ENCODE measurements at regions not wholly inside any gene's neighbourhood (a gene's known extent, or its start where the extent isn't known, plus 50 kb on each side); places are given as distances from the start of the nearest gene placed in this dataset.

GRCh38 chr7:11934796-11935195 lies 102.8 kb upstream of the THSD7A start:
- Histone ChIP-seq H3K9ac (ENCODE audit: low read length) (no peak overlapping the region), H3K79me1 (replicated peaks; ENCODE audit: low read length, poor library complexity, severe bottlenecking) (no peaks in the 10 kb centered on the region), H2BK120ac (ENCODE audit: low read depth, low read length) (no peak overlapping the region), H2BK12ac (ENCODE audit: low read length in 2 of 2) (no peak overlapping the region), H3K23ac (ENCODE audit: low read length in 2 of 2) (no peak overlapping the region), H2AK5ac (ENCODE audit: low read length, severe bottlenecking) (no peak overlapping the region), H3K36me3 (ENCODE audit: control insufficient read depth in 1 of 2, insufficient read depth in 2 of 2, low read depth in 1 of 2, low read length in 2 of 2) (no peaks in the 10 kb centered on the region), H4K8ac (ENCODE audit: low read length) (no peak overlapping the region), H3K18ac (ENCODE audit: low read depth in 1 of 2, low read length in 2 of 2) (no peak overlapping the region), H2BK15ac (ENCODE audit: low read depth, poor library complexity, severe bottlenecking) (no peak overlapping the region), H3K4ac (ENCODE audit: low read depth in 1 of 2, low read length in 2 of 2) (no peak overlapping the region), H3K4me2 (ENCODE audit: low read length, poor library complexity, severe bottlenecking) (no peak overlapping the region), H3K27me3 (ENCODE audit: control insufficient read depth in 1 of 2, insufficient read depth in 1 of 2, low read length in 2 of 2) (no peaks in the 10 kb centered on the region), H3K27ac (ENCODE audit: low read length, poor library complexity, severe bottlenecking) (no peak overlapping the region), H2AFZ (ENCODE audit: low read depth, low read length) (no peak overlapping the region), H3K14ac (ENCODE audit: low read length in 2 of 2) (no peak overlapping the region), H2BK5ac (ENCODE audit: low read depth, low read length, poor library complexity, severe bottlenecking) (no peak overlapping the region), H3K4me3 (ENCODE audit: insufficient read depth in 1 of 2, low read depth in 1 of 2, low read length in 2 of 2) (no peak overlapping the region), H3K9me3 (ENCODE audit: control insufficient read depth, low read length) (no peaks in the 10 kb centered on the region), H4K91ac (ENCODE audit: low read length) (no peak overlapping the region), H3K4me1 (ENCODE audit: control insufficient read depth, insufficient read depth, low read depth, low read length) (no peaks in the 10 kb centered on the region)
- WGBS = 62% methylated on average over 2 of the region's 2 CpGs
- no peak for DNase-seq

GRCh38 chr7:11935905-11936304 lies 103.9 kb upstream of the THSD7A start:
- H3K36me3 ChIP-seq (ENCODE audit: control insufficient read depth in 1 of 2, insufficient read depth in 2 of 2, low read depth in 1 of 2, low read length in 2 of 2) = no peaks in the 10 kb centered on the region
- peak; percentile 13 for DNase-seq
- no peak overlapping the region for H3K4me3 ChIP-seq (ENCODE audit: insufficient read depth in 1 of 2, low read depth in 1 of 2, low read length in 2 of 2)
- no peak overlapping the region for H2BK12ac ChIP-seq (ENCODE audit: low read length in 2 of 2)
- no peaks in the 10 kb centered on the region for H3K4me1 ChIP-seq (ENCODE audit: control insufficient read depth, insufficient read depth, low read depth, low read length)
- no peaks in the 10 kb centered on the region for H3K9me3 ChIP-seq (ENCODE audit: control insufficient read depth, low read length)
- no peak overlapping the region for H3K4ac ChIP-seq (ENCODE audit: low read depth in 1 of 2, low read length in 2 of 2)
- H2AFZ ChIP-seq (ENCODE audit: low read depth, low read length) = no peak overlapping the region
- no peak overlapping the region for H3K14ac ChIP-seq (ENCODE audit: low read length in 2 of 2)
- no peak overlapping the region for H3K23ac ChIP-seq (ENCODE audit: low read length in 2 of 2)
- H3K18ac ChIP-seq (ENCODE audit: low read depth in 1 of 2, low read length in 2 of 2) = no peak overlapping the region
- H3K27me3 ChIP-seq (ENCODE audit: control insufficient read depth in 1 of 2, insufficient read depth in 1 of 2, low read length in 2 of 2) = no peaks in the 10 kb centered on the region
- H3K4me2 ChIP-seq (ENCODE audit: low read length, poor library complexity, severe bottlenecking) = no peak overlapping the region
- H2BK5ac ChIP-seq (ENCODE audit: low read depth, low read length, poor library complexity, severe bottlenecking) = no peak overlapping the region
- H3K9ac ChIP-seq (ENCODE audit: low read length) = no peak overlapping the region
- H4K8ac ChIP-seq (ENCODE audit: low read length) = no peak overlapping the region
- no peak overlapping the region for H2AK5ac ChIP-seq (ENCODE audit: low read length, severe bottlenecking)
- H2BK15ac ChIP-seq (ENCODE audit: low read depth, poor library complexity, severe bottlenecking) = no peak overlapping the region
- no peak overlapping the region for H3K27ac ChIP-seq (ENCODE audit: low read length, poor library complexity, severe bottlenecking)
- H3K79me1 ChIP-seq (replicated peaks; ENCODE audit: low read length, poor library complexity, severe bottlenecking) = no peaks in the 10 kb centered on the region
- no peak overlapping the region for H4K91ac ChIP-seq (ENCODE audit: low read length)
- no peak overlapping the region for H2BK120ac ChIP-seq (ENCODE audit: low read depth, low read length)

- DNase-seq = no peak
- no peaks in the 10 kb centered on the region for H3K79me1 ChIP-seq (replicated peaks; ENCODE audit: low read length, poor library complexity, severe bottlenecking)
- H3K4me1 ChIP-seq (ENCODE audit: control insufficient read depth, insufficient read depth, low read depth, low read length) = no peaks in the 10 kb centered on the region
- no peak overlapping the region for H3K4me2 ChIP-seq (ENCODE audit: low read length, poor library complexity, severe bottlenecking)
- no peak overlapping the region for H3K23ac ChIP-seq (ENCODE audit: low read length in 2 of 2)
- no peak overlapping the region for H4K91ac ChIP-seq (ENCODE audit: low read length)
- no peak overlapping the region for H3K27ac ChIP-seq (ENCODE audit: low read length, poor library complexity, severe bottlenecking)
- no peak overlapping the region for H3K18ac ChIP-seq (ENCODE audit: low read depth in 1 of 2, low read length in 2 of 2)
- H3K14ac ChIP-seq (ENCODE audit: low read length in 2 of 2) = no peak overlapping the region
- H2BK5ac ChIP-seq (ENCODE audit: low read depth, low read length, poor library complexity, severe bottlenecking) = no peak overlapping the region
- no peak overlapping the region for H2BK15ac ChIP-seq (ENCODE audit: low read depth, poor library complexity, severe bottlenecking)
- no peaks in the 10 kb centered on the region for H3K27me3 ChIP-seq (ENCODE audit: control insufficient read depth in 1 of 2, insufficient read depth in 1 of 2, low read length in 2 of 2)
- no peak overlapping the region for H3K4ac ChIP-seq (ENCODE audit: low read depth in 1 of 2, low read length in 2 of 2)
- H2AK5ac ChIP-seq (ENCODE audit: low read length, severe bottlenecking) = no peak overlapping the region
- no peak overlapping the region for H3K9ac ChIP-seq (ENCODE audit: low read length)
- no peak overlapping the region for H2AFZ ChIP-seq (ENCODE audit: low read depth, low read length)
- no peak overlapping the region for H2BK120ac ChIP-seq (ENCODE audit: low read depth, low read length)
- peaks cover 21% of the 10 kb centered on the region for H3K9me3 ChIP-seq (ENCODE audit: control insufficient read depth, low read length)
- 100% methylated on average over 1 of the region's 1 CpG for WGBS
- H2BK12ac ChIP-seq (ENCODE audit: low read length in 2 of 2) = no peak overlapping the region
- no peak overlapping the region for H4K8ac ChIP-seq (ENCODE audit: low read length)
- H3K4me3 ChIP-seq (ENCODE audit: insufficient read depth in 1 of 2, low read depth in 1 of 2, low read length in 2 of 2) = no peak overlapping the region
- H3K36me3 ChIP-seq (ENCODE audit: control insufficient read depth in 1 of 2, insufficient read depth in 2 of 2, low read depth in 1 of 2, low read length in 2 of 2) = no peaks in the 10 kb centered on the region
Observed at GRCh38 chr7:11946794-11947193, 114.8 kb upstream of the THSD7A start.

DNA sequence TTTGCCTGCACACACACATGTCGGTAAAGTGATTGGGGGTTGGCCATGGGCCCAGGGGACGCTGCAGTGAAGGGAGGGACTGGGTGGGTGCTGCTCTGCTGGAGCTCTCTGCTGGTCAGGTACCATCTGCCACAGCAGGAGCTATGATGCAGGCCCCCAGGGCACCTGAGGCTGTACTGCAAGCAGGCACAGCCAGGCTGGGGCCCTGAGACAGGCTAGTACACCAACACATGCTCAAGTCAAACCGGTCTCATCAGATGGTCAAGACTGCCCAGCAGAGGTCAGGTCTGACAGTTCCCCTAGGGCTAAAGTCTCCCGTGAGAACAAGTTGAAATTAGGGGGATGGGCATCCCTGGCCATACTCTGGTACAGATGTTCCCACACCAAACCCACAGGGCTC lies 118.3 kb upstream of the THSD7A start:
- H2BK15ac ChIP-seq (ENCODE audit: low read depth, poor library complexity, severe bottlenecking) = no peak overlapping the region
- H3K79me1 ChIP-seq (replicated peaks; ENCODE audit: low read length, poor library complexity, severe bottlenecking) = no peaks in the 10 kb centered on the region
- no peak for DNase-seq
- no peaks in the 10 kb centered on the region for H3K27me3 ChIP-seq (ENCODE audit: control insufficient read depth in 1 of 2, insufficient read depth in 1 of 2, low read length in 2 of 2)
- no peak overlapping the region for H3K14ac ChIP-seq (ENCODE audit: low read length in 2 of 2)
- no peak overlapping the region for H3K4me3 ChIP-seq (ENCODE audit: insufficient read depth in 1 of 2, low read depth in 1 of 2, low read length in 2 of 2)
- H3K18ac ChIP-seq (ENCODE audit: low read depth in 1 of 2, low read length in 2 of 2) = no peak overlapping the region
- H3K27ac ChIP-seq (ENCODE audit: low read length, poor library complexity, severe bottlenecking) = no peak overlapping the region
- WGBS = 90% methylated on average over 4 of the region's 4 CpGs
- no peak overlapping the region for H2AK5ac ChIP-seq (ENCODE audit: low read length, severe bottlenecking)
- H3K23ac ChIP-seq (ENCODE audit: low read length in 2 of 2) = no peak overlapping the region
- H2BK12ac ChIP-seq (ENCODE audit: low read length in 2 of 2) = no peak overlapping the region
- H3K9me3 ChIP-seq (ENCODE audit: control insufficient read depth, low read length) = peaks cover 21% of the 10 kb centered on the region
- no peak overlapping the region for H2BK5ac ChIP-seq (ENCODE audit: low read depth, low read length, poor library complexity, severe bottlenecking)
- H3K36me3 ChIP-seq (ENCODE audit: control insufficient read depth in 1 of 2, insufficient read depth in 2 of 2, low read depth in 1 of 2, low read length in 2 of 2) = no peaks in the 10 kb centered on the region
- no peaks in the 10 kb centered on the region for H3K4me1 ChIP-seq (ENCODE audit: control insufficient read depth, insufficient read depth, low read depth, low read length)
- no peak overlapping the region for H3K4me2 ChIP-seq (ENCODE audit: low read length, poor library complexity, severe bottlenecking)
- H3K4ac ChIP-seq (ENCODE audit: low read depth in 1 of 2, low read length in 2 of 2) = no peak overlapping the region
- no peak overlapping the region for H2AFZ ChIP-seq (ENCODE audit: low read depth, low read length)
- H2BK120ac ChIP-seq (ENCODE audit: low read depth, low read length) = no peak overlapping the region
- no peak overlapping the region for H4K91ac ChIP-seq (ENCODE audit: low read length)
- no peak overlapping the region for H4K8ac ChIP-seq (ENCODE audit: low read length)
- H3K9ac ChIP-seq (ENCODE audit: low read length) = no peak overlapping the region

All from mesenchymal stem cell (in vitro differentiated cells and primary cell).